ENCODE measurements at regions not wholly inside any gene's neighbourhood (a gene's known extent, or its start where the extent isn't known, plus 50 kb on each side); places are given as distances from the start of the nearest gene placed in this dataset.
"Not testable (repeated sequence)": the region's sequence is repeated elsewhere in the genome, so short reads cannot be mapped to it uniquely, and the experiment has no call there.

DNA sequence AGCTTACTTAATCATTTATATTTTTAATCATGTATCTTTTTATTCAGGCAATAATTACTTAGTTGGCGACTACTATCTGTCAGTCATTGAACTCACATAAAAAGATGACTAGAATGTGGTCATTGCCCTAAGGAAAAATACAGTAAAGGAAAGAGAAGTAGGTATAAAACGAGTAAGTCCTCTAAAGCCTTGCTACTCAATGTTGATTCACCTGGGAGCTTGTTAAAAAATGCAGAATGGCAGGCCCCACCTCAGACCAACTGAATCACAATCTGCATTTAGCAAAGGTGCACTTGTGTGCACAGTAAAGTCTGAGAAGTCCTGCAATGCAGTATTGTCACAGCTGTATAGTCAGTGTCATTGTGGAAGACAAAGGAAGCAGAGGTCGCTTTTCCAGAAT is 592.4 kb downstream of the CSNK1G3 start:
- CTCF ChIA-PET: no interaction called here
- Histone ChIP-seq H3K27me3 (ENCODE audit: control insufficient read depth, insufficient read depth, low read length) (no peaks in the 10 kb centered on the region), H3K4me3 (ENCODE audit: low read depth, low read length) (no peak overlapping the region), H3K36me3 (ENCODE audit: control insufficient read depth, insufficient read depth, low read length) (no peaks in the 10 kb centered on the region)
- POLR2A ChIA-PET: no interaction called here
- DNase-seq (ENCODE audit: low read depth): no peak
- TF ChIP-seq, protein P1, sequence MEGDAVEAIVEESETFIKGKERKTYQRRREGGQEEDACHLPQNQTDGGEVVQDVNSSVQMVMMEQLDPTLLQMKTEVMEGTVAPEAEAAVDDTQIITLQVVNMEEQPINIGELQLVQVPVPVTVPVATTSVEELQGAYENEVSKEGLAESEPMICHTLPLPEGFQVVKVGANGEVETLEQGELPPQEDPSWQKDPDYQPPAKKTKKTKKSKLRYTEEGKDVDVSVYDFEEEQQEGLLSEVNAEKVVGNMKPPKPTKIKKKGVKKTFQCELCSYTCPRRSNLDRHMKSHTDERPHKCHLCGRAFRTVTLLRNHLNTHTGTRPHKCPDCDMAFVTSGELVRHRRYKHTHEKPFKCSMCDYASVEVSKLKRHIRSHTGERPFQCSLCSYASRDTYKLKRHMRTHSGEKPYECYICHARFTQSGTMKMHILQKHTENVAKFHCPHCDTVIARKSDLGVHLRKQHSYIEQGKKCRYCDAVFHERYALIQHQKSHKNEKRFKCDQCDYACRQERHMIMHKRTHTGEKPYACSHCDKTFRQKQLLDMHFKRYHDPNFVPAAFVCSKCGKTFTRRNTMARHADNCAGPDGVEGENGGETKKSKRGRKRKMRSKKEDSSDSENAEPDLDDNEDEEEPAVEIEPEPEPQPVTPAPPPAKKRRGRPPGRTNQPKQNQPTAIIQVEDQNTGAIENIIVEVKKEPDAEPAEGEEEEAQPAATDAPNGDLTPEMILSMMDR (IDR thresholded peaks at IDR 0.05; ENCODE audit: insufficient read depth, low read depth, low read length): no peak

DNA sequence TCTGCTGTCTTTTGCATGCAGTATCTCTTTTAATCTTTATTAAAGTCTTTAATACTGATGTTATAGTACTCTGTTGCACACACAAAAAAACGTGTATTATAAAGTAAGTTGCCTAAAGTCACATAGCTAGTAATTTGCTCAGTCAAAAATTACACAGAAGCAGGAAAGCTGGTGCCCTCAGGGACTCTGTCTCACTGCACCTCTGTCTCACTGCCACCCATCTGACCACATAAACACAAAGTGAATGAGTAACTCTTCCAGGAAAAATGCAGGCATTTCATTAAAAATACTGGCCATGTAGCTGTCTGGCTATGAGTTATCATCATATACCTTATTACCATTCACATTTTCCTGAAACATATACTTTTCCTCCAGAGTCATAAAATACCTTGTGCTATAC is 591.7 kb downstream of the CSNK1G3 start:
- Histone ChIP-seq H3K36me3 (ENCODE audit: control insufficient read depth, insufficient read depth, low read length) (no peaks in the 10 kb centered on the region), H3K4me3 (ENCODE audit: low read depth, low read length) (no peak overlapping the region), H3K27me3 (ENCODE audit: control insufficient read depth, insufficient read depth, low read length) (no peaks in the 10 kb centered on the region)
- POLR2A ChIA-PET: no interaction called here
- CTCF ChIA-PET: no interaction called here
- TF ChIP-seq, protein P1 (IDR thresholded peaks at IDR 0.05; ENCODE audit: insufficient read depth, low read depth, low read length): no peak
- DNase-seq (ENCODE audit: low read depth): no peak

DNA sequence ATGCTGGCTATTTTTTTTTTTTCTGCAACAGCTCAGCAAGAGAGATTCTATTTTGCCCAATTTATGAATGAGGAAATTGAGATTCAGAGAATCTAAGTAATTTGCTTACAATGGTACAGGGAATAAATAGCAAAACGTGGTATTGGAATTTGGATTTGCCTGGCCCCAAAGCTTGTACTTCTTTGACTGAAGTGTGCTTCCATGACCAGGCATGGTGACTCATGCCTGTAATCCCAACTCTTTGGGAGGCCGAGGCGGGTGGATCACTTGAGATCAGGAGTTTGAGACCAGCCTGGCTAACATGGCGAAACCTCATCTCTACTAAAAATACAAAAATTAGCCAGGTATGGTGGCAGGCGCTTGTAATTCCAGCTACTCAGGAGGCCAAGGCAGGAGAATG is 591.1 kb downstream of the CSNK1G3 start:
- CTCF ChIA-PET; H3K27me3 ChIP-seq (ENCODE audit: control insufficient read depth, insufficient read depth, low read length); H3K36me3 ChIP-seq (ENCODE audit: control insufficient read depth, insufficient read depth, low read length); POLR2A ChIA-PET; DNase-seq (ENCODE audit: low read depth); H3K4me3 ChIP-seq (ENCODE audit: low read depth, low read length): not testable (repeated sequence)

DNA sequence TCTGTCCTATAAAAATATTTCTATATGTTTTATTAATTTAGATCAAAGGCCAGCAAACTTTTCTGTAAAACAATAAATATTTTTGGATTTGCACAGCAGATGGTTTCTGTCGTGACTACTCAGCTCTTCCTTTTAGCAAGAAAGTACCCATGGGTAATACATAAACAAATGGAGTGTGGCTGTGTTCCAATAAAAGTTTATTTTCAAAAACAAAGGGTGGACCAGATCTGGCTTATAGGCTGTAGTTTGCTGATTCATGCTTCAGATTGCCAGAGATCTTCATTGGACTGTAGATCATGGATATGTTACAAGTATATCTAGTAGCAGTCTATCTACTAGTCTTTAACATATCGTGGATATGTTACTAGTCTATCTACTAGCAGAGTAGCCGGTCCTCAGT is 590.5 kb downstream of the CSNK1G3 start:
- no peak for DNase-seq (ENCODE audit: low read depth)
- TF ChIP-seq, protein P1 (IDR thresholded peaks at IDR 0.05; ENCODE audit: insufficient read depth, low read depth, low read length): no peak
- H3K4me3 ChIP-seq (ENCODE audit: low read depth, low read length): no peak overlapping the region
- H3K27me3 ChIP-seq (ENCODE audit: control insufficient read depth, insufficient read depth, low read length): no peaks in the 10 kb centered on the region
- H3K36me3 ChIP-seq (ENCODE audit: control insufficient read depth, insufficient read depth, low read length): no peaks in the 10 kb centered on the region
- ChIA-PET POLR2A (no interaction called here), CTCF (no interaction called here)

DNA sequence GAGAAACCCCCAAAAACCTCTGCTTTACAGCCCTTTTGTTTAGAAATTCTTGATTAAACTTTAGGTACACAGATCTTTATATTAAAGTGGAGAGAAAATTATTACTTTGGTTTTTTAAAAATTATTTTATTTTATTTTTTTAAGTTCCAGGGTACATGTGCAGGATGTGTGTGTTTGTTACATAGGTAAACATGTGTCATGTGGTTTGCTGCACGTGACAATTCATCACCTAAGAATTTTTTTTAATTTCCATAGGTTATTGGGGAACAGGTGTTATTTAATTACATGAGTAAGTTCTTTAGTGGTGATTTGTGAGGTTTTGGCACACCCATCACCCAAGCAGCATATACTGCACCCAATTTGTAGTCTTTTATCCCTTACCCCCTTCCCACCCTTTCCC is 581.7 kb downstream of the CSNK1G3 start:
- ChIA-PET CTCF (no interaction called here), POLR2A (no interaction called here)
- DNase-seq (ENCODE audit: low read depth): no peak
- Histone ChIP-seq H3K36me3 (ENCODE audit: control insufficient read depth, insufficient read depth, low read length) (no peaks in the 10 kb centered on the region), H3K4me3 (ENCODE audit: low read depth, low read length) (no peak overlapping the region), H3K27me3 (ENCODE audit: control insufficient read depth, insufficient read depth, low read length) (no peaks in the 10 kb centered on the region)
- TF ChIP-seq, protein P1 (IDR thresholded peaks at IDR 0.05; ENCODE audit: insufficient read depth, low read depth, low read length): no peak

DNA sequence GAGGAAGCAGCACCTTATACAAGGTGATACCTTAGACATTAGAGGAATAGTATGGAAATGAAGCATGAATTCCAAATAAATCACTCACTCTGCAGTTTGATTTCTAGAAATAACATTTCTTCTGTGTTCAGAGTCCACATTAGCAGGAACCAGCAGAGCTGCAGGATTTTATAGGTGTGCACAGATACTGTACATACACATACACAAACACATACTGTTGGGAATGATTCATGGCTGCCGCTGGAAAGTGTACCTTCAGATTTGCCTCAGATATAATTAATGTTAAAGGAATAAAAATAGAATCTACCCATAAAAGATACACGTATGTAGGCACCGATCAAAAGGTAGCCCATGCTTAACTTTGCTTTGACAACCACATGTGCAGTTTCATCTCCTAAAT is 578.1 kb downstream of the CSNK1G3 start:
- ChIA-PET CTCF (no interaction called here), POLR2A (no interaction called here)
- H3K27me3 ChIP-seq (ENCODE audit: control insufficient read depth, insufficient read depth, low read length): no peaks in the 10 kb centered on the region
- H3K36me3 ChIP-seq (ENCODE audit: control insufficient read depth, insufficient read depth, low read length): no peaks in the 10 kb centered on the region
- no peak for DNase-seq (ENCODE audit: low read depth)
- TF ChIP-seq, protein P1 (IDR thresholded peaks at IDR 0.05; ENCODE audit: insufficient read depth, low read depth, low read length): no peak
- H3K4me3 ChIP-seq (ENCODE audit: low read depth, low read length): no peak overlapping the region
